ENCODE measurements at regions not wholly inside any gene's neighbourhood (a gene's known extent, or its start where the extent isn't known, plus 50 kb on each side); places are given as distances from the start of the nearest gene placed in this dataset.
A peak's percentile ranks its signal among the peaks of the same experiment; 100 is the strongest.

GRCh38 chr16:59180083-59180476, 446.0 kb upstream of the GOT2 start:
- H3K4me1 ChIP-seq = peaks cover 27% of the 10 kb centered on the region
- CTCF ChIA-PET = interaction anchor here (1.7 kb wide), 1 partner anchor 31 kb away, joined by 5 read pairs; no protein-coding TSS in a partner anchor
- peak overlapping the region in 1 of 2 experiments; percentile 60; a peak in 1 of 6 replicates for H3K27ac ChIP-seq
- POLR2A ChIA-PET = interaction anchor here (1.3 kb wide), 1 partner anchor 31 kb away, joined by 3 read pairs; no protein-coding TSS in a partner anchor
- 0% methylated on average over 1 of the region's 1 CpG for WGBS (ENCODE audit: missing lambda C conversion rate)
- peak overlapping the region; percentile 64 for H3K4me2 ChIP-seq
- ATAC-seq (peak; percentile 91 to 93), FAIRE-seq (peak; percentile 93), DNase-seq (ENCODE audit: low read depth in 1 of 2, low spot score in 1 of 2) (peak; percentile 13 to 86)
- H3K9me3 ChIP-seq = no peaks in the 10 kb centered on the region
- no peak overlapping the region for H3K4me3 ChIP-seq
- TF ChIP-seq USF2 (IDR thresholded peaks at IDR 0.05) = no peak
- TF ChIP-seq FOSL2 (IDR thresholded peaks at IDR 0.05) = 0 out of 2 replicates have a peak, but pooled peaks have one; percentile 25
- TF ChIP-seq FOSL2 (CRISPR knock-in tag; IDR thresholded peaks at IDR 0.05) = peak; percentile 36; the same call in 1 of the 2 replicates
- TF ChIP-seq BCL3 (IDR thresholded peaks at IDR 0.05) = peak; percentile 93
- no peak for TF ChIP-seq NFE2L2 (conservative IDR thresholded peaks at IDR 0.05; ENCODE audit: low read length)
- TF ChIP-seq RFX5 (IDR thresholded peaks at IDR 0.05) = no peak
- peak; percentile 62 for TF ChIP-seq ZFP36 (IDR thresholded peaks at IDR 0.05; ENCODE audit: borderline replicate concordance, partially characterized antibody)
- no peak for TF ChIP-seq MAFK (IDR thresholded peaks at IDR 0.05; ENCODE audit: partially characterized antibody)
- TF ChIP-seq E2F6 (IDR thresholded peaks at IDR 0.05; ENCODE audit: borderline replicate concordance, low read depth) = no peak
- TF ChIP-seq HOXB5 (CRISPR knock-in tag; IDR thresholded peaks at IDR 0.05) = peak; percentile 60; the same call in 1 of the 2 replicates
- no peak for TF ChIP-seq CTCF (IDR thresholded peaks at IDR 0.05)
- TF ChIP-seq POLR2A (IDR thresholded peaks at IDR 0.05; ENCODE audit: low read length) = no peak
- no peak for TF ChIP-seq FOXS1 (CRISPR knock-in tag; IDR thresholded peaks at IDR 0.05)
- TF ChIP-seq HES2 (IDR thresholded peaks at IDR 0.05) = no peak
- no peak for TF ChIP-seq ZSCAN20 (CRISPR knock-in tag; IDR thresholded peaks at IDR 0.05)
- TF ChIP-seq JUN (IDR thresholded peaks at IDR 0.05) = peak; percentile 73 to 81; a peak in 3 of 5 replicates
- no peak for TF ChIP-seq ATOH8 (CRISPR knock-in tag; IDR thresholded peaks at IDR 0.05; ENCODE audit: low read depth)
- peak; percentile 25; the same call in 1 of the 2 replicates for TF ChIP-seq MAX (IDR thresholded peaks at IDR 0.05)
- no peak for TF ChIP-seq HOXB13 (CRISPR knock-in tag; IDR thresholded peaks at IDR 0.05; ENCODE audit: low read depth)
- TF ChIP-seq GATA3 (IDR thresholded peaks at IDR 0.05; ENCODE audit: borderline replicate concordance) = peak; percentile 81
- no peak for TF ChIP-seq PHF8 (IDR thresholded peaks at IDR 0.05; ENCODE audit: borderline replicate concordance, low read depth)
- peak; percentile 83 for TF ChIP-seq JUNB (IDR thresholded peaks at IDR 0.05)
- TF ChIP-seq MAZ (IDR thresholded peaks at IDR 0.05; ENCODE audit: borderline replicate concordance, low read depth, low read length) = no peak
- TF ChIP-seq CHD4 (IDR thresholded peaks at IDR 0.05; ENCODE audit: borderline replicate concordance) = no peak
- TF ChIP-seq RCOR1 (IDR thresholded peaks at IDR 0.05; ENCODE audit: low read depth, low read length) = no peak
- TF ChIP-seq CEBPB (IDR thresholded peaks at IDR 0.05) = peak in 1 of 2 experiments; percentile 8; a peak in 3 of 4 replicates
- peak; percentile 73 to 77; a peak in 4 of 5 replicates for TF ChIP-seq EP300 (IDR thresholded peaks at IDR 0.05)
- TF ChIP-seq TFCP2L1 (CRISPR knock-in tag; IDR thresholded peaks at IDR 0.05) = no peak
- TF ChIP-seq CBX8 (IDR thresholded peaks at IDR 0.05) = no peak
- no peak for TF ChIP-seq EHF (CRISPR knock-in tag; IDR thresholded peaks at IDR 0.05)
- TF ChIP-seq ZNF302 (CRISPR knock-in tag; IDR thresholded peaks at IDR 0.05) = no peak
- no peak for TF ChIP-seq BHLHE40 (IDR thresholded peaks at IDR 0.05; ENCODE audit: low read depth, low read length)
- peak; percentile 32 to 69; a peak in 4 of 5 replicates for TF ChIP-seq RAD21 (conservative IDR thresholded peaks at IDR 0.05 in 1 of 2, IDR thresholded peaks at IDR 0.05 in 1 of 2)
- TF ChIP-seq MYC (IDR thresholded peaks at IDR 0.05; ENCODE audit: borderline replicate concordance, low read length) = no peak
- no peak for TF ChIP-seq HMGXB4 (CRISPR knock-in tag; IDR thresholded peaks at IDR 0.05; ENCODE audit: borderline replicate concordance)
- no peak for TF ChIP-seq RARB (CRISPR knock-in tag; IDR thresholded peaks at IDR 0.05)
